Parathyroid adenoma (tissue), 2 donors: ENCODE measurements at regions not wholly inside any gene's neighbourhood (a gene's known extent, or its start where the extent isn't known, plus 50 kb on each side); places are given as distances from the start of the nearest gene placed in this dataset.

Experiments used
- H2AFZ ChIP-seq: fragments of 300-600 bp; sonication (generic); one replicate; pipeline ENCODE4 v1.7.0; 2017; ENCODE audit warnings: antibody characterized with exemption, mild to moderate bottlenecking
- H3K27ac ChIP-seq: fragments of 300-600 bp; sonication (generic); one replicate; pipeline ENCODE4 v1.7.0; 2017
- H3K27me3 ChIP-seq: fragments of 300-600 bp; sonication (generic); one replicate; pipeline ENCODE4 v1.7.0; 2017; ENCODE audit warnings: low read length; ENCODE audit not compliant: control insufficient read depth, insufficient read depth
- H3K36me3 ChIP-seq: fragments of 300-600 bp; sonication (generic); one replicate; pipeline ENCODE4 v1.7.0; 2017; ENCODE audit warnings: low read length; ENCODE audit not compliant: control insufficient read depth, insufficient read depth
- H3K4me1 ChIP-seq: fragments of 300-600 bp; sonication (generic); one replicate; pipeline ENCODE4 v1.7.0; 2017; ENCODE audit warnings: control low read depth
- H3K4me2 ChIP-seq: fragments of 300-600 bp; sonication (generic); one replicate; pipeline ENCODE4 v1.7.0; 2017; ENCODE audit warnings: low read length
- H3K4me3 ChIP-seq: fragments of 300-600 bp; sonication (generic); one replicate; pipeline ENCODE4 v1.7.0; 2017; ENCODE audit warnings: low read depth, low read length
- H3K79me2 ChIP-seq: fragments of 300-600 bp; sonication (generic); one replicate; pipeline ENCODE4 v1.7.0; 2017; ENCODE audit warnings: control low read depth
- H3K9ac ChIP-seq: fragments of 300-600 bp; sonication (generic); one replicate; pipeline ENCODE4 v1.7.0; 2017; ENCODE audit warnings: mild to moderate bottlenecking
- H3K9me3 ChIP-seq: fragments of 300-600 bp; sonication (generic); one replicate; pipeline ENCODE4 v1.7.0; 2017; ENCODE audit warnings: low read length; ENCODE audit not compliant: control insufficient read depth
- CTCF ChIP-seq: fragments of 300-600 bp; sonication (generic); IDR thresholded peaks from one replicate; pipeline ENCODE4 v1.7.0; 2017; ENCODE audit warnings: antibody characterized with exemption, mild to moderate bottlenecking
- donor health status: primary hyperparathyroidism.

GRCh38 chr5:113692891-113693457, 179.5 kb downstream of the YTHDC2 start:
- no peak overlapping the region for H3K4me3 ChIP-seq
- no peaks in the 10 kb centered on the region for H3K4me1 ChIP-seq
- H3K27ac ChIP-seq, result no peak overlapping the region
- no peak for TF ChIP-seq CTCF
- H3K9me3 ChIP-seq, result no peaks in the 10 kb centered on the region
- no peaks in the 10 kb centered on the region for H3K79me2 ChIP-seq
- no peak overlapping the region for H3K9ac ChIP-seq
- no peaks in the 10 kb centered on the region for H3K36me3 ChIP-seq
- H2AFZ ChIP-seq, result no peak overlapping the region
- no peaks in the 10 kb centered on the region for H3K27me3 ChIP-seq
- H3K4me2 ChIP-seq, result no peak overlapping the region

GRCh38 chr5:113693701-113694100, 180.2 kb downstream of the YTHDC2 start:
- Histone ChIP-seq H3K4me2 (no peak overlapping the region), H3K9ac (no peak overlapping the region), H3K4me1 (no peaks in the 10 kb centered on the region), H2AFZ (no peak overlapping the region), H3K79me2 (no peaks in the 10 kb centered on the region), H3K27me3 (no peaks in the 10 kb centered on the region), H3K9me3 (no peaks in the 10 kb centered on the region), H3K4me3 (no peak overlapping the region), H3K27ac (no peak overlapping the region), H3K36me3 (no peaks in the 10 kb centered on the region)
- TF ChIP-seq CTCF, result no peak

- Histone ChIP-seq H2AFZ (no peak overlapping the region), H3K4me2 (no peak overlapping the region), H3K27ac (no peak overlapping the region), H3K9ac (no peak overlapping the region), H3K9me3 (no peaks in the 10 kb centered on the region), H3K4me3 (no peak overlapping the region), H3K4me1 (no peaks in the 10 kb centered on the region), H3K36me3 (no peaks in the 10 kb centered on the region), H3K27me3 (no peaks in the 10 kb centered on the region), H3K79me2 (no peaks in the 10 kb centered on the region)
- TF ChIP-seq CTCF, result no peak
These were observed 181.1 kb downstream of the YTHDC2 start for GRCh38 chr5:113694576-113694975.

GRCh38 chr5:113703266-113703665, 189.8 kb downstream of the YTHDC2 start:
- H3K27ac ChIP-seq, result no peak overlapping the region

More at GRCh38 chr5:113703266-113703665, 189.8 kb downstream of the YTHDC2 start:
- H2AFZ ChIP-seq, result no peak overlapping the region
- no peak overlapping the region for H3K4me2 ChIP-seq
- H3K9ac ChIP-seq, result no peak overlapping the region
- H3K4me3 ChIP-seq, result no peak overlapping the region
- no peaks in the 10 kb centered on the region for H3K9me3 ChIP-seq
- H3K36me3 ChIP-seq, result no peaks in the 10 kb centered on the region
- H3K27me3 ChIP-seq, result peaks cover 4% of the 10 kb centered on the region
- TF ChIP-seq CTCF, result no peak
- H3K4me1 ChIP-seq, result no peaks in the 10 kb centered on the region
- no peaks in the 10 kb centered on the region for H3K79me2 ChIP-seq
